ENCODE measurements at regions not wholly inside any gene's neighbourhood (a gene's known extent, or its start where the extent isn't known, plus 50 kb on each side); places are given as distances from the start of the nearest gene placed in this dataset.

DNA sequence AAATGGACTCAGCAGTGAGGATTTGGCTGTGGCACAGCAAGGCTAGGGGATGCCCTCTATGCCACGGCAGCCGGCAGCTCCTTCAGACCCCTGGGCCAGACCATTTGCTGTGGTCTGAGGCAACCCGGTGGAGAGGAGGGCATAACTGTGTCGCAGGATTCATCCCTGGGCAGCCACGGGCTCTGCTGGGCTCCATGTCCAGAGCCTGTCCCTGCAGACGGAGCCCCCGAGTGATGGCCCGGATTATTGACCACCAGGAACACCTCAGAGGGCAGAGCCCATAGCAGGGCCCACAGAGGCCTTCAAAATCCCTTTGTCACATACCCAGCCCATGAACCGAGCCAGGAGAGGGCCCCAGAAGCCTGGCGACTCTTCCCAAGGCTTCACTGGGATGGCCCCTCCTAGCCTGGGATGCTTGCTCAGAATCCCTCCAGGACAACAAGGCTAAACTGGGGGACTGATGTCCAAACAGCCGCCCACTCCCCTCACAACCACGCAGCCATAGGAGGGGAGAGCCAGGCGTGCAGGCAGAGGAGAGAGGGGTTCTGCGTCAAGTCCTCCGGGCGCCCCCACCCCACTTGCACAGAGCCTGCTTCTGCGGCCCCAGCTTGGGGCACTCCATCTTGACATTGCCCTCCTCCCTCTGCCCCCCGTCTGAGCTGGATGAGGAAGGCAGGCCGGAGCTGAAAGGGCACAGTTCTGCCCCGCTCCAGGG lies 68.2 kb upstream of the AFDN start:
- TF ChIP-seq, protein P1, sequence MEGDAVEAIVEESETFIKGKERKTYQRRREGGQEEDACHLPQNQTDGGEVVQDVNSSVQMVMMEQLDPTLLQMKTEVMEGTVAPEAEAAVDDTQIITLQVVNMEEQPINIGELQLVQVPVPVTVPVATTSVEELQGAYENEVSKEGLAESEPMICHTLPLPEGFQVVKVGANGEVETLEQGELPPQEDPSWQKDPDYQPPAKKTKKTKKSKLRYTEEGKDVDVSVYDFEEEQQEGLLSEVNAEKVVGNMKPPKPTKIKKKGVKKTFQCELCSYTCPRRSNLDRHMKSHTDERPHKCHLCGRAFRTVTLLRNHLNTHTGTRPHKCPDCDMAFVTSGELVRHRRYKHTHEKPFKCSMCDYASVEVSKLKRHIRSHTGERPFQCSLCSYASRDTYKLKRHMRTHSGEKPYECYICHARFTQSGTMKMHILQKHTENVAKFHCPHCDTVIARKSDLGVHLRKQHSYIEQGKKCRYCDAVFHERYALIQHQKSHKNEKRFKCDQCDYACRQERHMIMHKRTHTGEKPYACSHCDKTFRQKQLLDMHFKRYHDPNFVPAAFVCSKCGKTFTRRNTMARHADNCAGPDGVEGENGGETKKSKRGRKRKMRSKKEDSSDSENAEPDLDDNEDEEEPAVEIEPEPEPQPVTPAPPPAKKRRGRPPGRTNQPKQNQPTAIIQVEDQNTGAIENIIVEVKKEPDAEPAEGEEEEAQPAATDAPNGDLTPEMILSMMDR (IDR thresholded peaks at IDR 0.05; ENCODE audit: insufficient read depth in 1 of 2, low read depth in 1 of 2, low read length in 1 of 2, severe bottlenecking in 1 of 2, unreplicated experiment in 1 of 2) = no peak
- no peaks in the 10 kb centered on the region for H3K27me3 ChIP-seq (replicated peaks; ENCODE audit: control insufficient read depth, insufficient read depth, low read length)
- CTCF ChIA-PET = no interaction called here
- Mint-ChIP-seq H3K27ac (ENCODE audit: unreplicated experiment) (no peak overlapping the region), H3K27me3 (ENCODE audit: insufficient read depth, unreplicated experiment) (no peaks in the 10 kb centered on the region), H3K9me3 (ENCODE audit: unreplicated experiment) (no peaks in the 10 kb centered on the region), H3K36me3 (ENCODE audit: insufficient read depth, unreplicated experiment) (no peaks in the 10 kb centered on the region), H3K4me3 (ENCODE audit: unreplicated experiment) (no peak overlapping the region), H3K4me1 (ENCODE audit: low read depth, unreplicated experiment) (peaks cover 23% of the 10 kb centered on the region)
- DNase-seq = no peak
- intact Hi-C loops (cut with micrococcal nuclease; ENCODE audit: unreplicated experiment) = no loop called here
- POLR2A ChIA-PET = no interaction called here
- no TSS peak for BruUV-seq (replicated peaks)
- H3K4me1 ChIP-seq = peaks cover 9% of the 10 kb centered on the region; the same call in 1 of the 2 replicates
- no peaks in the 10 kb centered on the region for H3K9me3 ChIP-seq
- H3K36me3 ChIP-seq (ENCODE audit: control insufficient read depth, insufficient read depth, low read length) = no peaks in the 10 kb centered on the region
- no peak overlapping the region for H3K4me3 ChIP-seq (ENCODE audit: low read depth, low read length)

DNA sequence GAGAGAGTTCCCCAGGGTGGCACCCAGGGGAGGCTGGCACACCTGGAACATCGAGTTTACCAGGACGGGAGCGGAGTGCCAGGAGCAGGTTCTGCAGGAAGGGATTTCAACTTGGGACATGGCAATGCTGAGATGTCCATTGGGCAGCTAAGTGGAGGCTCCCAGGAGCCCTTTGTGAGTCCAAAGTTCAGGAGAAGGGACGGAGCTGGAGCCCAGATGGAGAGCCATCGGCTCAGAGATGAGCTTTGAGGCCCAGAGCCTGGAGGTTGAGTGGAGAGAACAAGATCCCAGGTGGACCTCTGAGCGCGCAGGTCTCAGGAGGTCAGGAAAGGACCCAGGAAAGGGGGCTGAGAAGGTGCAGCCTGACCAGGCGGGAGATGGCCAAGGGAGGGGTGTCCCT lies 67.5 kb upstream of the AFDN start:
- no peak overlapping the region for H3K27ac Mint-ChIP-seq (ENCODE audit: unreplicated experiment)
- intact Hi-C loops (cut with micrococcal nuclease; ENCODE audit: unreplicated experiment) = no loop called here
- H3K27me3 ChIP-seq (replicated peaks; ENCODE audit: control insufficient read depth, insufficient read depth, low read length) = no peaks in the 10 kb centered on the region
- peaks cover 23% of the 10 kb centered on the region for H3K4me1 Mint-ChIP-seq (ENCODE audit: low read depth, unreplicated experiment)
- BruUV-seq (replicated peaks) = no TSS peak
- H3K9me3 Mint-ChIP-seq (ENCODE audit: unreplicated experiment) = no peaks in the 10 kb centered on the region
- H3K27me3 Mint-ChIP-seq (ENCODE audit: insufficient read depth, unreplicated experiment) = no peaks in the 10 kb centered on the region
- H3K36me3 Mint-ChIP-seq (ENCODE audit: insufficient read depth, unreplicated experiment) = no peaks in the 10 kb centered on the region
- POLR2A ChIA-PET = no interaction called here
- H3K36me3 ChIP-seq (ENCODE audit: control insufficient read depth, insufficient read depth, low read length) = no peaks in the 10 kb centered on the region
- H3K4me3 Mint-ChIP-seq (ENCODE audit: unreplicated experiment) = no peak overlapping the region
- no peak for DNase-seq
- no peak overlapping the region for H3K4me3 ChIP-seq (ENCODE audit: low read depth, low read length)
- CTCF ChIA-PET = no interaction called here
- no peaks in the 10 kb centered on the region for H3K9me3 ChIP-seq
- H3K4me1 ChIP-seq = peaks cover 9% of the 10 kb centered on the region; the same call in 1 of the 2 replicates
- TF ChIP-seq, protein P1 (IDR thresholded peaks at IDR 0.05; ENCODE audit: insufficient read depth in 1 of 2, low read depth in 1 of 2, low read length in 1 of 2, severe bottlenecking in 1 of 2, unreplicated experiment in 1 of 2) = no peak

DNA sequence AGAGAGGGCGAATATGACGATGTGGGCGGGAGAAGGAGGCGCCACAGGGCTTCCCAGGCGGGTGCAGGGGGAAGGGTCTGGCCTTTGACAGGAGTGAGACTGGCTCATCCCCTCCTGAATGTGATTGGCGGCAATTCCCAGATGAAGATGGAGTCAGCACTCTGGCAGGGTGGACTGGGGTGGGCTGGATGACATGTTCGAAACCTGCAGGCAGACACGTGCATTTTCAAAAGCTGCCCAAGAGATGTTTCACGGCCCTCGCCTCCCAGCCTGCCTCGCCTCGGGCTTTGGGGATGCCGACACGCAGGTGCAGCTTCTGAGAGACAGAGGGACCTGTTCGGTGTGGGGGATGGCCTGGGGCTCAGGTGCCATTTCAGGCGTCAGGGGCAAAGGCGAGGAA lies 66.8 kb upstream of the AFDN start:
- intact Hi-C loops (cut with micrococcal nuclease; ENCODE audit: unreplicated experiment) = no loop called here
- BruUV-seq (replicated peaks) = no TSS peak
- no peak for DNase-seq

More for the DNA sequence above, 66.8 kb upstream of the AFDN start:
- Histone ChIP-seq H3K4me3 (ENCODE audit: low read depth, low read length) (no peak overlapping the region), H3K36me3 (ENCODE audit: control insufficient read depth, insufficient read depth, low read length) (no peaks in the 10 kb centered on the region), H3K9me3 (no peaks in the 10 kb centered on the region), H3K4me1 (peaks cover 9% of the 10 kb centered on the region; the same call in 1 of the 2 replicates), H3K27me3 (replicated peaks; ENCODE audit: control insufficient read depth, insufficient read depth, low read length) (no peaks in the 10 kb centered on the region)
- H3K27me3 Mint-ChIP-seq (ENCODE audit: insufficient read depth, unreplicated experiment) = no peaks in the 10 kb centered on the region
- peaks cover 23% of the 10 kb centered on the region for H3K4me1 Mint-ChIP-seq (ENCODE audit: low read depth, unreplicated experiment)
- H3K4me3 Mint-ChIP-seq (ENCODE audit: unreplicated experiment) = no peak overlapping the region
- H3K9me3 Mint-ChIP-seq (ENCODE audit: unreplicated experiment) = no peaks in the 10 kb centered on the region
- POLR2A ChIA-PET = no interaction called here
- CTCF ChIA-PET = no interaction called here
- no peak overlapping the region for H3K27ac Mint-ChIP-seq (ENCODE audit: unreplicated experiment)
- no peaks in the 10 kb centered on the region for H3K36me3 Mint-ChIP-seq (ENCODE audit: insufficient read depth, unreplicated experiment)
- TF ChIP-seq, protein P1 (IDR thresholded peaks at IDR 0.05; ENCODE audit: insufficient read depth in 1 of 2, low read depth in 1 of 2, low read length in 1 of 2, severe bottlenecking in 1 of 2, unreplicated experiment in 1 of 2) = no peak
